Stimulated activated naive CD8-positive, alpha-beta T cell treated with anti-CD3 and anti-CD28 coated beads, Interleukin-15, Interleukin-2, amounts not matched to agents 100 ng/mL and 50 ng/mL, for 24 hours (primary cell): ENCODE measurements at regions not wholly inside any gene's neighbourhood (a gene's known extent, or its start where the extent isn't known, plus 50 kb on each side); places are given as distances from the start of the nearest gene placed in this dataset.
"Not testable (repeated sequence)": the region's sequence is repeated elsewhere in the genome, so short reads cannot be mapped to it uniquely, and the experiment has no call there.

Experiments used
- H3K27ac Mint-ChIP-seq: one replicate; pipeline ENCODE4 v1.8.0; 2021; ENCODE audit warnings: mild to moderate bottlenecking, mixed read lengths
- H3K27me3 Mint-ChIP-seq: one replicate; pipeline ENCODE4 v1.8.0; 2021; ENCODE audit warnings: mixed read lengths
- H3K36me3 Mint-ChIP-seq: one replicate; pipeline ENCODE4 v1.8.0; 2021; ENCODE audit warnings: low read depth, mixed read lengths
- H3K4me1 Mint-ChIP-seq: one replicate; pipeline ENCODE4 v1.8.0; 2021; ENCODE audit warnings: low read depth, mixed read lengths
- H3K4me3 Mint-ChIP-seq: one replicate; pipeline ENCODE4 v1.8.0; 2021; ENCODE audit warnings: mild to moderate bottlenecking, mixed read lengths
- H3K9me3 Mint-ChIP-seq: one replicate; pipeline ENCODE4 v1.8.0; 2021; ENCODE audit warnings: mixed read lengths

DNA sequence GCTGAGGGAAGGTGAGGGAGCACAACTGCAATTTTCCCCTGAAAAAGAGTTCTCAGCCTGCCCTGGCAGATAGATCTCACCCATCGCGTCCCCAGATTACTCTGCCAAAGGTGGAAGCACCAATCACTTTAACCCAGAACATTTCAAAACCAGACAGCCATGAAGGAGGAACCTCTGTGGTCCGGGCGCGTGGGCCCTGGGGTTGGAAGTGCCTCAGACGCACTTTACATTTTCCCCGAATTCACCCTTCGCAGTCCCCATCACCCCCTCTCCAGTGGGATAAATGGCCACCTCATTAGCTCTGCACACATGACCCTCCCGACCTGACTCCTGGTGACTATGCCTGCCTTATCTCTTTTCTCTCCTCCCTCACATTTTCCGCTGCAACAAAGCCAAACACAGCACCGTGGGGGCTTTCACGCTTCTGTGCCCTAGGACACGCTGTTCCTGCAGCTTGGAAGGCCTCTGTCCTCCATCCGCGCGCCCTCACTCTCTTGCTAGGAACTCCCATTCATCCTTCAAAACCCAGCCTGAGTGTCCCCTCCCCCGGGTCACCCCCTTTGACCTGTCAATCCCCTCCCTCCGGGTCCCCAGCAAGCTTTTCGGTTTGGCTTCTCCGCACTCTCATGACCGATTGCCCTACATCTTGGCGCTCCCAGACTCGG lies 68.2 kb upstream of the SPDYE9 start:
- not testable (repeated sequence) for H3K36me3 Mint-ChIP-seq, H3K9me3 Mint-ChIP-seq, H3K4me1 Mint-ChIP-seq, H3K27ac Mint-ChIP-seq, H3K4me3 Mint-ChIP-seq, H3K27me3 Mint-ChIP-seq

DNA sequence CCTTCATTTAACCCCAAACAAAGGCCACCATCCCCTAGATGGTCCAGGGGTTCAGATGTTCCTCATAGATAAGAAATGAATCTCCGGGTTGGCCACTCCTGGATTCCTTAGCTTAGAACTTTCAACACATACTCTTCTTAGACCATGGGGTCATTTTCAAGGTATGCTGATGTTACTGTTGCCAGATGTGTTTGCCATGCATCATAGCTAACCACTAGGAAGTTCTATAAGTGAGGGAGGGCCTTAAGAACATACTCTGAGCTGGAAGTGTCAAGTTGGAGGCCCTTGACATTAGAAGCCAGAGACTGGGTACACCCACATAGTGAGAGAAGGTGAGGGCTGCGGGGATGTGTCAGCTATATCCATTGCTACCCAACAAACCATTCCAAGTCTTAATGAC lies 62.7 kb upstream of the SPDYE9 start:
- H3K4me1 Mint-ChIP-seq, H3K27ac Mint-ChIP-seq, H3K36me3 Mint-ChIP-seq, H3K4me3 Mint-ChIP-seq, H3K27me3 Mint-ChIP-seq, H3K9me3 Mint-ChIP-seq: not testable (repeated sequence)

DNA sequence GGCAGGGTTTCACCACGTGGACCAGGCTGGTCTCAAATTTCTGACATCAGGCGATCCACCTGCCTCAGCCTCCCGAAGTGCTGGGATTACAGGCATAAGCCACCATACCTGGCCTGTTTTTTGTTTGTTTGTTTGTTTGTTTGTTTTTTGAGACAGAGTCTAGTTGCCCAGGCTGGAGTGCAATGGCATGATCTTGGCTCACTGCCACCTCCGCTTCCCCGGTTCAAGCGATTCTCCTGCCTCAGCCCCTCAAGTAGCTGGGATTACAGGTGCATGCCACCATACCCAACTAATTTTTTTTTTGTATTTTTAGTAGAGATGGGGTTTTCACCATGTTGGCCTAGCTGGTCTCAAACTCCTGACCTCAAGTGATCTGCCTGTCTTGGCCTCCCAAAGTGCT lies 61.8 kb upstream of the SPDYE9 start:
- H3K9me3 Mint-ChIP-seq, H3K27ac Mint-ChIP-seq, H3K4me1 Mint-ChIP-seq, H3K4me3 Mint-ChIP-seq, H3K36me3 Mint-ChIP-seq, H3K27me3 Mint-ChIP-seq: not testable (repeated sequence)

DNA sequence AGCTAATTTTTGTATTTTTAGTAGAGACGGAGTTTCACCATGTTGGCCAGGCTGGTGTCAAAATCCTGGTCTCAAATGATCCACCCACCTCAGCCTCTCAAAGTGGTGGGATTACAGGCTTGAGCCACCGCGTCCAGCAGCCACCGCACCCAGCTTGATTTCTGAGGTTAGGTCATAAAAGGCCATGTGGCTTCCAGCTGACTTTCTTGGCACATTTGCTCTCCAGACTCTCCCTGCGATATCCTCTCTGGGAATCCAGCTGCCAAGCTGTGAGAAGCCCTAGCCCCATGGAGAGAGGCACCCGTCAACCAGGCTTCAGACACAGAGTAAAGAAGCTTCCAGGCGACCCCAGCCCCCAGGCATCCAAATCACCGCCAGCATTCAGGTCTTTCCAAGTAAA lies 58.2 kb upstream of the SPDYE9 start:
- not testable (repeated sequence) for H3K4me3 Mint-ChIP-seq, H3K36me3 Mint-ChIP-seq, H3K9me3 Mint-ChIP-seq, H3K4me1 Mint-ChIP-seq, H3K27ac Mint-ChIP-seq, H3K27me3 Mint-ChIP-seq

GRCh38 chr7:73137922-73138321 lies 52.1 kb upstream of the SPDYE9 start:
- not testable (repeated sequence) for H3K27ac Mint-ChIP-seq, H3K4me3 Mint-ChIP-seq, H3K36me3 Mint-ChIP-seq, H3K4me1 Mint-ChIP-seq, H3K9me3 Mint-ChIP-seq, H3K27me3 Mint-ChIP-seq
